Transverse colon (tissue), 3 donors: ENCODE measurements at regions not wholly inside any gene's neighbourhood (a gene's known extent, or its start where the extent isn't known, plus 50 kb on each side); places are given as distances from the start of the nearest gene placed in this dataset.

Source experiments
- CTCF ChIP-seq, 5 experiments: fragments of 200-600 bp in 3 of 5; fragments of 450-650 bp in 2 of 5; sonication (generic) in 3 of 5; IDR thresholded peaks; 1 replicate in 2 of 5; 2 replicates in 3 of 5; pipeline ENCODE4 v1.5.1; 2016 to 2017; ENCODE audit warnings: antibody characterized with exemption in 5 of 5, inconsistent platforms in 3 of 5, mild to moderate bottlenecking in 2 of 5, moderate library complexity in 1 of 5
- POLR2A ChIP-seq: fragments of 450-650 bp; IDR thresholded peaks from one replicate; pipeline ENCODE4 v1.6.1; 2016; ENCODE audit warnings: antibody characterized with exemption, mild to moderate bottlenecking, moderate library complexity

DNA sequence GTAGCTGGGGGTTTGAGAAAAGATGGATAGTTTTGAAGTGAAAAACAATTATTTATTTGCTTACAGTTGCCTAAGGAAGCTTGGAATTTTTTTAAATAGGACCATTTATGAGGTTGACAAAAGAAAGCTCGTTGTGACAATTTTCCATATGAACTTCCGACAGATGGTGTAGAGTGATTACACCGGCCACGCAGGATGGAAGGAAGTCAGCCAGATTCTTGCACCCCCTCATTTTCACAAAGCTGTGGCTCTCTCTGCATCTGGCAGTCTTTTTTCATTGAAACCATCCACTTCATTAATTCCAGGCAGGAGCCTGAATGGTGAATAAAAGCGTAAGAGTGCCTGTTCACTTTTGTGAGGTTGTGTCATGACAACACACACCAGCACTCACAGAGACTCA, 1284.1 kb downstream of the AACS start:
- no peak for TF ChIP-seq POLR2A
- no peak for TF ChIP-seq CTCF (IDR thresholded peaks at IDR 0.05)
